ENCODE measurements at regions not wholly inside any gene's neighbourhood (a gene's known extent, or its start where the extent isn't known, plus 50 kb on each side); places are given as distances from the start of the nearest gene placed in this dataset.

GRCh38 chr3:76724706-76725105 lies 315.2 kb upstream of the ROBO2 start:
- no peak overlapping the region for H3K4me3 ChIP-seq
- H3K4me1 ChIP-seq, result no peaks in the 10 kb centered on the region
- TF ChIP-seq CTCF (IDR thresholded peaks at IDR 0.05) (no peak), POLR2A (IDR thresholded peaks at IDR 0.05) (no peak)
- H3K27ac ChIP-seq, result no peak overlapping the region
- no peaks in the 10 kb centered on the region for H3K27me3 ChIP-seq
- DNase-seq (no peak), ATAC-seq (no peak)
- 55 to 67% (median 63%) methylated on average over 4 of the region's 4 CpGs for WGBS, 4 donors
- intact Hi-C loops (cut with DNase I), result no loop called here
- H3K9me3 ChIP-seq, result no peaks in the 10 kb centered on the region
- H3K36me3 ChIP-seq, result no peaks in the 10 kb centered on the region

GRCh38 chr3:76726034-76726433 lies 313.9 kb upstream of the ROBO2 start:
- WGBS, 4 donors, result 93 to 96% (median 95%) methylated on average over 5 of the region's 5 CpGs
- Histone ChIP-seq H3K36me3 (no peaks in the 10 kb centered on the region), H3K4me1 (no peaks in the 10 kb centered on the region), H3K27ac (no peak overlapping the region), H3K9me3 (no peaks in the 10 kb centered on the region), H3K27me3 (no peaks in the 10 kb centered on the region), H3K4me3 (no peak overlapping the region)
- no peak for DNase-seq
- intact Hi-C loops (cut with DNase I), result no loop called here
- TF ChIP-seq CTCF (IDR thresholded peaks at IDR 0.05) (no peak), POLR2A (IDR thresholded peaks at IDR 0.05) (no peak)
- ATAC-seq, result no peak

- TF ChIP-seq CTCF (IDR thresholded peaks at IDR 0.05) (no peak), POLR2A (IDR thresholded peaks at IDR 0.05) (no peak)
- Histone ChIP-seq H3K27ac (no peak overlapping the region), H3K4me3 (no peak overlapping the region), H3K36me3 (no peaks in the 10 kb centered on the region), H3K9me3 (peaks cover 0 to 1% (median 0%) of the 10 kb centered on the region in 12 donors), H3K4me1 (no peaks in the 10 kb centered on the region), H3K27me3 (no peaks in the 10 kb centered on the region)
- 88 to 93% (median 88%) methylated on average over 4 of the region's 4 CpGs for WGBS, 4 donors
- intact Hi-C loops (cut with DNase I), result no loop called here
- no peak for DNase-seq
- no peak for ATAC-seq
Observed at GRCh38 chr3:76728426-76728825, 311.5 kb upstream of the ROBO2 start.

DNA sequence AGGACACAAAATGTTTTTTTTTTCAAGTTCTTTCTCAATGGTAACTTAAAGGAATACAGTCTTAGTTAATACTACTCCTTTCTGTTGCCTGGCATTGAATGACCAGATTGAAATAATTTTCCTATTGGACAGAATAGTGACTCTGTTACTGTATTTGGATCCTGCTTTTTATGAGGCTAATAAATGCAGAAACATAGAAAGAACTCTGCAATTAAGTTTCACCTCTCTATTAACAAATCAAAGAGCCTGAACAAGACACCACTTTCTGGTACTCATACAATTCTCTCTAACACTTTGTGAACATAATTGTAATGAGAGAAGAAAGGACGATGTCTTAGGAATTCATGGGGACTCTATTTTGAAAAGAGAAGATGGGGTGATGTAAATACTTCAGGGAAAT lies 308.4 kb upstream of the ROBO2 start:
- H3K4me1 ChIP-seq, result no peaks in the 10 kb centered on the region
- H3K9me3 ChIP-seq, result peaks cover 0 to 6% (median 0%) of the 10 kb centered on the region in 12 donors
- ATAC-seq (no peak), DNase-seq (no peak)
- 71 to 88% (median 82%) methylated on average over 1 of the region's 1 CpG for WGBS, 4 donors
- H3K27ac ChIP-seq, result no peak overlapping the region
- intact Hi-C loops (cut with DNase I), result no loop called here
- H3K36me3 ChIP-seq, result no peaks in the 10 kb centered on the region
- H3K4me3 ChIP-seq, result no peak overlapping the region
- H3K27me3 ChIP-seq, result no peaks in the 10 kb centered on the region
- TF ChIP-seq CTCF (IDR thresholded peaks at IDR 0.05) (no peak), POLR2A (IDR thresholded peaks at IDR 0.05) (no peak)
